H1 (cell line): ENCODE measurements at regions not wholly inside any gene's neighbourhood (a gene's known extent, or its start where the extent isn't known, plus 50 kb on each side); places are given as distances from the start of the nearest gene placed in this dataset.

Source experiments
- CTCF ChIA-PET: fragments of 300-600 bp; sonication (Branson Sonifier 250); formaldehyde crosslinking; loops from one replicate; lab custom pipeline; 2021; ENCODE audit not compliant: partially characterized antibody; lab: Charles Lee
- POLR2A ChIA-PET: fragments of 300-600 bp; sonication (Branson Sonifier 250); formaldehyde crosslinking; loops from one replicate; lab custom pipeline; 2021; ENCODE audit warnings: inconsistent platforms; ENCODE audit not compliant: partially characterized antibody; lab: Charles Lee
- DNase-seq, 2 experiments: peaks; one replicate each; pipeline versions ENCODE4 v3.0.0 to v3.0.0-alpha.2; 2010 to 2022; ENCODE audit warnings: low spot score in 2 of 2, low read depth in 1 of 2, mixed read lengths in 1 of 2
- FAIRE-seq: peaks from 2 replicates; lab custom pipeline; 2011; peaks lifted over from hg19 to GRCh38; lab: Jason Lieb, UNC
- H2AFZ ChIP-seq: 2 replicates; pipeline ENCODE4 v1.8.1; 2012; ENCODE audit warnings: low read length, inconsistent platforms
- H2AK5ac ChIP-seq: 2 replicates; pipeline ENCODE4 v1.6.1; 2013; ENCODE audit warnings: low read depth, low read length
- H2BK120ac ChIP-seq: replicated peaks from 2 replicates; pipeline ENCODE3; 2013; ENCODE audit warnings: low read depth, low read length, inconsistent platforms
- H2BK12ac ChIP-seq: 2 replicates; pipeline ENCODE4 v1.6.1; 2013; ENCODE audit warnings: low read depth, low read length
- H2BK15ac ChIP-seq: 2 replicates; pipeline ENCODE4 v1.6.1; 2013; ENCODE audit warnings: low read length
- H2BK20ac ChIP-seq: 2 replicates; pipeline ENCODE4 v1.6.1; 2013; ENCODE audit warnings: low read length
- H2BK5ac ChIP-seq: 2 replicates; pipeline ENCODE4 v1.6.1; 2013; ENCODE audit warnings: low read depth, low read length
- H3K14ac ChIP-seq: 2 replicates; pipeline ENCODE4 v1.6.1; 2013; ENCODE audit warnings: inconsistent platforms; ENCODE audit not compliant: insufficient read length
- H3K18ac ChIP-seq: 2 replicates; pipeline ENCODE4 v1.6.1; 2013; ENCODE audit warnings: low read length; ENCODE audit errors: extremely low read depth
- H3K23ac ChIP-seq: 2 replicates; pipeline ENCODE4 v1.6.1; 2013; ENCODE audit warnings: inconsistent platforms; ENCODE audit not compliant: insufficient read length
- H3K23me2 ChIP-seq: 2 replicates; pipeline ENCODE4 v1.6.1; 2013; ENCODE audit warnings: low read depth, low read length
- H3K27ac ChIP-seq: 2 replicates; pipeline ENCODE4 v1.6.1; 2011; ENCODE audit warnings: low read depth, low read length, inconsistent platforms
- H3K27me3 ChIP-seq, 4 experiments: replicated peaks in 1 of 4; 1 replicate in 1 of 4; 2 replicates in 3 of 4; pipeline versions ENCODE4 v1.6.1 to v1.8.1; 2011 to 2013; ENCODE audit warnings: low read length in 3 of 4, mild to moderate bottlenecking in 3 of 4, inconsistent platforms in 2 of 4, mixed read lengths in 2 of 4, moderate library complexity in 1 of 4; ENCODE audit not compliant: control insufficient read depth in 3 of 4, insufficient read depth in 3 of 4; ENCODE audit errors: extremely low read depth in 1 of 4
- H3K36me3 ChIP-seq, 4 experiments: 2 replicates each; pipeline versions ENCODE4 v1.6.1 to v1.8.1; 2011 to 2013; ENCODE audit warnings: mild to moderate bottlenecking in 4 of 4, low read length in 3 of 4, moderate library complexity in 2 of 4, control low read depth in 1 of 4, inconsistent platforms in 1 of 4; ENCODE audit not compliant: insufficient read depth in 4 of 4, control insufficient read depth in 2 of 4
- H3K4ac ChIP-seq: replicated peaks from 2 replicates; pipeline ENCODE3; 2013; ENCODE audit warnings: low read length, low read depth, mixed read lengths, inconsistent platforms; ENCODE audit not compliant: insufficient read length
- H3K4me1 ChIP-seq, 4 experiments: replicated peaks in 1 of 4; 1 replicate in 1 of 4; 2 replicates in 3 of 4; pipeline versions ENCODE4 v1.6.1 to v1.8.1; 2011 to 2013; ENCODE audit warnings: low read length in 3 of 4, inconsistent platforms in 2 of 4, mixed read lengths in 1 of 4; ENCODE audit not compliant: insufficient read depth in 4 of 4, control insufficient read depth in 3 of 4
- H3K4me2 ChIP-seq, 2 experiments: 2 replicates each; pipeline versions ENCODE4 v1.6.1 to v1.8.1; 2011 to 2013; ENCODE audit warnings: low read depth in 2 of 2, low read length in 2 of 2, control low read depth in 1 of 2, inconsistent platforms in 1 of 2, mild to moderate bottlenecking in 1 of 2; ENCODE audit not compliant: insufficient read depth in 1 of 2
- H3K4me3 ChIP-seq, 4 experiments: fragments of 200-600, 300-600 bp in 1 of 4; sonication (generic), shearing (Covaris generic), sonication (Bioruptor Twin) in 1 of 4; 2 replicates each; pipeline versions ENCODE4 v1.5.1 to v1.8.1; 2011 to 2016; ENCODE audit warnings: low read length in 4 of 4, low read depth in 3 of 4, control low read depth in 2 of 4, inconsistent platforms in 2 of 4, mild to moderate bottlenecking in 2 of 4, mixed read lengths in 1 of 4, moderate library complexity in 1 of 4; ENCODE audit not compliant: insufficient read depth in 2 of 4; ENCODE audit errors: extremely low read depth in 1 of 4
- H3K56ac ChIP-seq: replicated peaks from 2 replicates; pipeline ENCODE3; 2013; ENCODE audit warnings: low read depth, mild to moderate bottlenecking, mixed read lengths, low read length, inconsistent platforms; ENCODE audit not compliant: insufficient read length
- H3K79me1 ChIP-seq: 2 replicates; pipeline ENCODE4 v1.6.1; 2013; ENCODE audit warnings: low read depth, low read length, control low read depth
- H3K79me2 ChIP-seq, 2 experiments: 2 replicates each; pipeline versions ENCODE4 v1.6.1 to v1.8.1; 2012 to 2013; ENCODE audit warnings: low read length in 2 of 2, mild to moderate bottlenecking in 2 of 2, inconsistent platforms in 1 of 2; ENCODE audit not compliant: insufficient read depth in 2 of 2, control insufficient read depth in 1 of 2
- H3K9ac ChIP-seq, 4 experiments: replicated peaks in 1 of 4; 1 replicate in 1 of 4; 2 replicates in 3 of 4; pipeline versions ENCODE4 v1.6.1 to v1.8.1; 2011 to 2013; ENCODE audit warnings: low read depth in 3 of 4, low read length in 3 of 4, control low read depth in 2 of 4, mild to moderate bottlenecking in 2 of 4, moderate library complexity in 2 of 4, inconsistent platforms in 1 of 4; ENCODE audit errors: extremely low read depth in 1 of 4
- H3K9me3 ChIP-seq, 2 experiments: 2 replicates each; pipeline versions ENCODE4 v1.6.1 to v1.8.1; 2012 to 2013; ENCODE audit warnings: mild to moderate bottlenecking in 2 of 2, moderate library complexity in 2 of 2, control low read depth in 1 of 2, inconsistent platforms in 1 of 2, low read depth in 1 of 2, low read length in 1 of 2, mixed read lengths in 1 of 2; ENCODE audit not compliant: insufficient read depth in 2 of 2
- H4K20me1 ChIP-seq, 2 experiments: replicated peaks in 1 of 2; 2 replicates each; pipeline versions ENCODE3 to v1.8.1; 2011 to 2013; ENCODE audit warnings: inconsistent platforms in 2 of 2, low read length in 2 of 2, mild to moderate bottlenecking in 1 of 2; ENCODE audit not compliant: insufficient read depth in 2 of 2, control insufficient read depth in 1 of 2
- H4K5ac ChIP-seq: 2 replicates; pipeline ENCODE4 v1.6.1; 2013; ENCODE audit warnings: low read length, low read depth, mixed read lengths, inconsistent platforms; ENCODE audit not compliant: insufficient read length
- H4K8ac ChIP-seq: 2 replicates; pipeline ENCODE4 v1.8.0; 2013; ENCODE audit warnings: mild to moderate bottlenecking, moderate library complexity, low read length, inconsistent platforms; ENCODE audit not compliant: insufficient read depth; ENCODE audit errors: extremely low read depth
- H4K91ac ChIP-seq: replicated peaks from 2 replicates; pipeline ENCODE3; 2013; ENCODE audit warnings: low read length, mixed read lengths, inconsistent platforms; ENCODE audit not compliant: insufficient read length
- CBX8 ChIP-seq: fragments of 300-800, 300-1000 bp; sonication (generic); IDR thresholded peaks from 2 replicates; pipeline ENCODE4 v1.7.1; 2016; ENCODE audit warnings: low read depth, low read length, borderline replicate concordance
- EZH2 ChIP-seq: fragments of 200-600 bp; sonication (generic); IDR thresholded peaks from 2 replicates; pipeline ENCODE4 v1.7.1; 2012; ENCODE audit warnings: low read depth, mild to moderate bottlenecking, moderate library complexity, low read length, inconsistent platforms; ENCODE audit not compliant: severe bottlenecking
- FOSL1 ChIP-seq: IDR thresholded peaks from 2 replicates; pipeline ENCODE4 v1.6.1; 2011; ENCODE audit warnings: mild to moderate bottlenecking, low read depth, low read length, moderate library complexity; ENCODE audit not compliant: insufficient read depth
- JUND ChIP-seq: IDR thresholded peaks from 2 replicates; pipeline ENCODE4 v1.6.1; 2011; ENCODE audit warnings: mild to moderate bottlenecking, improper control_type of control experiment, low read length
- POLR2AphosphoS5 ChIP-seq: IDR thresholded peaks from 2 replicates; pipeline ENCODE4 v1.6.1; 2011; ENCODE audit warnings: low read depth, low read length
- RXRA ChIP-seq: IDR thresholded peaks from 2 replicates; pipeline ENCODE4 v1.6.1; 2011; ENCODE audit warnings: low read depth, mild to moderate bottlenecking, low read length, moderate library complexity; ENCODE audit not compliant: insufficient read depth
- SIN3A ChIP-seq, 2 experiments: IDR thresholded peaks in 1 of 2; conservative IDR thresholded peaks in 1 of 2; 2 replicates each; pipeline ENCODE4 v1.6.1; 2011 to 2012; ENCODE audit warnings: low read length in 2 of 2, improper control_type of control experiment in 1 of 2, low read depth in 1 of 2, mild to moderate bottlenecking in 1 of 2
- SIRT6 ChIP-seq: IDR thresholded peaks from one replicate; pipeline ENCODE4 v1.7.1; 2012; ENCODE audit warnings: low read length, inconsistent platforms
- SRF ChIP-seq: IDR thresholded peaks from 2 replicates; pipeline ENCODE4 v1.6.1; 2011; ENCODE audit warnings: mild to moderate bottlenecking, low read depth, low read length, moderate library complexity
- TEAD4 ChIP-seq: IDR thresholded peaks from 2 replicates; pipeline ENCODE4 v1.6.1; 2012; ENCODE audit warnings: low read depth, low read length, inconsistent platforms, mixed read lengths
- WGBS, 2 experiments: shearing (Covaris generic) in 1 of 2; methylation state at CpG; one replicate each; pipeline versions ENCODE4 v1.1.6 to v1.1.7; 2013 to 2015; ENCODE audit warnings: low lambda C conversion rate in 2 of 2, mixed read lengths in 2 of 2, inconsistent platforms in 1 of 2, low coverage in 1 of 2, missing lambda C conversion rate in 1 of 2; ENCODE audit not compliant: insufficient replicate concordance in 2 of 2, insufficient coverage in 1 of 2, insufficient read length in 1 of 2; ENCODE audit errors: extremely low coverage in 1 of 2, missing lambda C conversion rate in 1 of 2; 5-methylcytosine and 5-hydroxymethylcytosine counted together
- TF ChIP-seq, protein P1 (sequence below): IDR thresholded peaks from 2 replicates; pipeline ENCODE4 v1.6.1; 2012; ENCODE audit warnings: inconsistent platforms
- TF ChIP-seq, protein P2 (sequence below): IDR thresholded peaks from 2 replicates; pipeline ENCODE4 v1.6.1; 2012; ENCODE audit warnings: inconsistent platforms
- TF ChIP-seq, protein P3 (sequence below): IDR thresholded peaks from 2 replicates; pipeline ENCODE4 v1.6.1; 2011; ENCODE audit warnings: low read length, improper control_type of control experiment

DNA sequence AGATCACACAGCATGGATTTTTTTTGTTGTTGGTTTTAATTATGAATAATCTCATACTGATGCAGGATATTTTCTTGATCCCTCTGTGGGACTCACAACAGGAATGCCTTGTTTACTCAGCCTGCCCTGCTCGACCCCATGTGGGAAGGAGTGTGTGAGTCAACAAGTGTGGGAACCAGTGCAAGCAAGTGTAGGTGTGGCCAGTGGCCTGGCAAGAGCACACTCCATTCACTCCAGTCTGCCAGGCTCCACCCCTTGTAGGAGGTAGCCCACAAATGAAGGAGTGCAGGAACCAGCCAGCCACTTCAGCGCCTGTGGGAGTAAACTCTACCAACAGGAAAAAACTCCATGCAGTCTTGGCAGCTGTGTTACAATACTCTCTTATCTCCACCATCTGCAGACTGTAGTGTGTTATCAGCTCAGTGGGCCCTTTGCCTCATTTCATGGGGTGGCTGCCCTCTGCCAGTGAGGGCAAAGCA, 393.6 kb downstream of the OTOL1 start:
- H3K4ac ChIP-seq, result no peak overlapping the region
- H3K23me2 ChIP-seq, result no peaks in the 10 kb centered on the region
- H2BK12ac ChIP-seq, result no peak overlapping the region
- H2BK15ac ChIP-seq, result no peak overlapping the region
- ChIA-PET CTCF (no interaction called here), POLR2A (no interaction called here)
- H2BK20ac ChIP-seq, result no peak overlapping the region
- no peaks in the 10 kb centered on the region for H3K27me3 ChIP-seq
- no peak overlapping the region for H3K56ac ChIP-seq
- DNase-seq (no peak), FAIRE-seq (no peak)
- no peak overlapping the region for H2AK5ac ChIP-seq
- H2BK5ac ChIP-seq, result no peak overlapping the region
- H3K9ac ChIP-seq, result no peak overlapping the region
- H3K4me2 ChIP-seq, result no peak overlapping the region
- H3K9me3 ChIP-seq, result peaks cover 10 to 15% of the 10 kb centered on the region in 2 experiments
- no peak overlapping the region for H4K8ac ChIP-seq
- no peaks in the 10 kb centered on the region for H3K79me1 ChIP-seq
- H3K4me1 ChIP-seq, result no peaks in the 10 kb centered on the region
- H3K79me2 ChIP-seq, result no peaks in the 10 kb centered on the region
- no peaks in the 10 kb centered on the region for H4K20me1 ChIP-seq
- no peak overlapping the region for H4K91ac ChIP-seq
- H3K27ac ChIP-seq, result no peak overlapping the region
- no peak overlapping the region for H3K14ac ChIP-seq
- no peak overlapping the region for H2AFZ ChIP-seq
- H3K4me3 ChIP-seq, result no peak overlapping the region
- H2BK120ac ChIP-seq, result no peak overlapping the region
- H3K23ac ChIP-seq, result no peak overlapping the region
- H3K18ac ChIP-seq, result no peak overlapping the region
- H3K36me3 ChIP-seq, result no peaks in the 10 kb centered on the region
- H4K5ac ChIP-seq, result no peak overlapping the region
- 80% methylated on average over 2 of the region's 2 CpGs; no CpG with 5 or more reads in 1 of the 2 experiments for WGBS, 2 experiments
- TF ChIP-seq POLR2AphosphoS5, result no peak
- TF ChIP-seq SIRT6, result no peak
- TF ChIP-seq, protein P1, sequence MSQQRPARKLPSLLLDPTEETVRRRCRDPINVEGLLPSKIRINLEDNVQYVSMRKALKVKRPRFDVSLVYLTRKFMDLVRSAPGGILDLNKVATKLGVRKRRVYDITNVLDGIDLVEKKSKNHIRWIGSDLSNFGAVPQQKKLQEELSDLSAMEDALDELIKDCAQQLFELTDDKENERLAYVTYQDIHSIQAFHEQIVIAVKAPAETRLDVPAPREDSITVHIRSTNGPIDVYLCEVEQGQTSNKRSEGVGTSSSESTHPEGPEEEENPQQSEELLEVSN, result no peak
- TF ChIP-seq, protein P2, sequence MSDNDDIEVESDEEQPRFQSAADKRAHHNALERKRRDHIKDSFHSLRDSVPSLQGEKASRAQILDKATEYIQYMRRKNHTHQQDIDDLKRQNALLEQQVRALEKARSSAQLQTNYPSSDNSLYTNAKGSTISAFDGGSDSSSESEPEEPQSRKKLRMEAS, result no peak
- TF ChIP-seq SRF, result no peak
- TF ChIP-seq EZH2, result no peak
- TF ChIP-seq FOSL1, result no peak
- TF ChIP-seq JUND, result no peak
- TF ChIP-seq SIN3A (conservative IDR thresholded peaks at IDR 0.05 in 1 of 2, IDR thresholded peaks at IDR 0.05 in 1 of 2; ENCODE audit: low read depth in 1 of 2, low read length in 2 of 2), result no peak
- TF ChIP-seq, protein P3, sequence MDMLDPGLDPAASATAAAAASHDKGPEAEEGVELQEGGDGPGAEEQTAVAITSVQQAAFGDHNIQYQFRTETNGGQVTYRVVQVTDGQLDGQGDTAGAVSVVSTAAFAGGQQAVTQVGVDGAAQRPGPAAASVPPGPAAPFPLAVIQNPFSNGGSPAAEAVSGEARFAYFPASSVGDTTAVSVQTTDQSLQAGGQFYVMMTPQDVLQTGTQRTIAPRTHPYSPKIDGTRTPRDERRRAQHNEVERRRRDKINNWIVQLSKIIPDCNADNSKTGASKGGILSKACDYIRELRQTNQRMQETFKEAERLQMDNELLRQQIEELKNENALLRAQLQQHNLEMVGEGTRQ, result no peak
- no peak for TF ChIP-seq CBX8
- TF ChIP-seq TEAD4, result no peak
- TF ChIP-seq RXRA, result no peak
